Fibroblast of lung (primary cell): ENCODE measurements at regions not wholly inside any gene's neighbourhood (a gene's known extent, or its start where the extent isn't known, plus 50 kb on each side); places are given as distances from the start of the nearest gene placed in this dataset.

Experiments used
- DNase-seq, 2 donors: peaks; one replicate each; pipeline versions ENCODE4 v3.0.0 to v3.0.0-alpha.2; 2010; ENCODE audit warnings: low read depth in 2 of 2
- H2AFZ ChIP-seq: 2 replicates; pipeline ENCODE4 v1.5.1; 2012; ENCODE audit warnings: low read length, control low read depth, inconsistent platforms
- H3K27ac ChIP-seq: 2 replicates; pipeline ENCODE4 v1.5.1; 2011; ENCODE audit warnings: low read length, control low read depth; ENCODE audit not compliant: insufficient read depth
- H3K27me3 ChIP-seq: 2 replicates; pipeline ENCODE4 v1.5.1; 2011; ENCODE audit warnings: mild to moderate bottlenecking, low read length; ENCODE audit not compliant: control insufficient read depth, insufficient read depth
- H3K36me3 ChIP-seq: 2 replicates; pipeline ENCODE4 v1.5.1; 2011; ENCODE audit warnings: low read length; ENCODE audit not compliant: control insufficient read depth, insufficient read depth
- H3K4me1 ChIP-seq: 2 replicates; pipeline ENCODE4 v1.5.1; 2011; ENCODE audit warnings: low read length; ENCODE audit not compliant: control insufficient read depth, insufficient read depth; ENCODE audit errors: extremely low read depth
- H3K4me2 ChIP-seq: 2 replicates; pipeline ENCODE4 v1.5.1; 2011; ENCODE audit warnings: low read length, control low read depth; ENCODE audit not compliant: insufficient read depth; ENCODE audit errors: extremely low read depth
- H3K4me3 ChIP-seq, 4 experiments: fragments of 200-600 bp in 1 of 4; sonication (generic) in 1 of 4; replicated peaks in 1 of 4; 2 replicates each; pipeline ENCODE4 v1.5.1; 2011 to 2016; ENCODE audit warnings: low read length in 4 of 4, low read depth in 3 of 4, mild to moderate bottlenecking in 3 of 4, control low read depth in 2 of 4, inconsistent platforms in 1 of 4, mixed read lengths in 1 of 4; ENCODE audit not compliant: insufficient read depth in 1 of 4; ENCODE audit errors: control extremely low read depth in 1 of 4
- H3K79me2 ChIP-seq: 2 replicates; pipeline ENCODE4 v1.5.1; 2012; ENCODE audit warnings: mild to moderate bottlenecking, low read length, inconsistent platforms; ENCODE audit not compliant: control insufficient read depth, insufficient read depth
- H3K9ac ChIP-seq: 2 replicates; pipeline ENCODE4 v1.5.1; 2011; ENCODE audit warnings: mild to moderate bottlenecking, low read length, control low read depth; ENCODE audit not compliant: insufficient read depth
- H3K9me3 ChIP-seq: 2 replicates; pipeline ENCODE4 v1.5.1; 2012; ENCODE audit warnings: low read depth, low read length; ENCODE audit not compliant: control insufficient read depth, insufficient read depth
- H4K20me1 ChIP-seq: 2 replicates; pipeline ENCODE4 v1.5.1; 2011; ENCODE audit warnings: low read length; ENCODE audit not compliant: control insufficient read depth, insufficient read depth; ENCODE audit errors: extremely low read depth
- CTCF ChIP-seq, 2 donors: IDR thresholded peaks in 1 of 2; conservative IDR thresholded peaks in 1 of 2; 1 replicate in 1 of 2; 2 replicates in 1 of 2; pipeline ENCODE4 v1.5.1; 2011 to 2012; ENCODE audit warnings: low read length in 2 of 2, control low read depth in 1 of 2, inconsistent platforms in 1 of 2, low read depth in 1 of 2, mild to moderate bottlenecking in 1 of 2
- EZH2 ChIP-seq: IDR thresholded peaks from 2 replicates; pipeline ENCODE4 v1.5.1; 2012; ENCODE audit warnings: low read length, control low read depth, mild to moderate bottlenecking; ENCODE audit errors: missing control alignments

- H3K27me3 ChIP-seq: no peaks in the 10 kb centered on the region
- TF ChIP-seq EZH2: no peak
- TF ChIP-seq CTCF (conservative IDR thresholded peaks at IDR 0.05 in 1 of 2, IDR thresholded peaks at IDR 0.05 in 1 of 2; ENCODE audit: low read depth in 1 of 2, low read length in 2 of 2): no peak
- H3K4me3 ChIP-seq: no peak overlapping the region
- H3K9me3 ChIP-seq: no peaks in the 10 kb centered on the region
- DNase-seq: no peak
- no peaks in the 10 kb centered on the region for H3K79me2 ChIP-seq
- H4K20me1 ChIP-seq: no peaks in the 10 kb centered on the region
- no peaks in the 10 kb centered on the region for H3K4me1 ChIP-seq
- no peaks in the 10 kb centered on the region for H3K36me3 ChIP-seq
- no peak overlapping the region for H3K27ac ChIP-seq
- no peak overlapping the region for H3K9ac ChIP-seq
- no peak overlapping the region for H2AFZ ChIP-seq
- no peak overlapping the region for H3K4me2 ChIP-seq
Observed at GRCh38 chr2:8475349-8476031, 206.4 kb upstream of the ID2 start.

GRCh38 chr2:8477552-8478470 lies 204.0 kb upstream of the ID2 start:
- no peak overlapping the region for H3K27ac ChIP-seq
- no peaks in the 10 kb centered on the region for H3K27me3 ChIP-seq
- DNase-seq: no peak

More at GRCh38 chr2:8477552-8478470, 204.0 kb upstream of the ID2 start:
- no peak overlapping the region for H3K4me3 ChIP-seq
- no peaks in the 10 kb centered on the region for H3K9me3 ChIP-seq
- no peaks in the 10 kb centered on the region for H3K79me2 ChIP-seq
- H3K9ac ChIP-seq: no peak overlapping the region
- no peaks in the 10 kb centered on the region for H3K36me3 ChIP-seq
- H3K4me2 ChIP-seq: no peak overlapping the region
- TF ChIP-seq EZH2: no peak
- no peak for TF ChIP-seq CTCF (conservative IDR thresholded peaks at IDR 0.05 in 1 of 2, IDR thresholded peaks at IDR 0.05 in 1 of 2; ENCODE audit: low read depth in 1 of 2, low read length in 2 of 2)
- H2AFZ ChIP-seq: no peak overlapping the region
- no peaks in the 10 kb centered on the region for H4K20me1 ChIP-seq
- no peaks in the 10 kb centered on the region for H3K4me1 ChIP-seq
